SK-N-SH treated with all-trans-retinoic acid at 6 μM for 48 hours (cell line): ENCODE measurements at regions not wholly inside any gene's neighbourhood (a gene's known extent, or its start where the extent isn't known, plus 50 kb on each side); places are given as distances from the start of the nearest gene placed in this dataset.
"Not testable (repeated sequence)": the region's sequence is repeated elsewhere in the genome, so short reads cannot be mapped to it uniquely, and the experiment has no call there.

Experiments
- ATAC-seq: fragments of 200-7000 bp; cut with Tn5 transposase; 3 replicates; pipeline ENCODE4 v1.9.1; 2020; ENCODE audit warnings: mild to moderate bottlenecking, moderate library complexity
- ARNTL ChIP-seq: fragments of 450-650 bp; formaldehyde crosslinking; IDR thresholded peaks from 2 replicates; pipeline ENCODE4 v1.5.0; 2020; ENCODE audit warnings: low read depth, mild to moderate bottlenecking, moderate library complexity, borderline replicate concordance
- BACH2 ChIP-seq: fragments of 250-450 bp; sonication (Bioruptor Pico); IDR thresholded peaks from 2 replicates; pipeline ENCODE4 v1.9.0; 2021; ENCODE audit warnings: mild to moderate bottlenecking, borderline replicate concordance
- CREB5 ChIP-seq: fragments of 250-450 bp; sonication (Bioruptor Pico); IDR thresholded peaks from 2 replicates; pipeline ENCODE4 v1.5.1; 2020; ENCODE audit warnings: low read depth, mild to moderate bottlenecking, moderate library complexity
- GLIS3 ChIP-seq: fragments of 250-450 bp; sonication (Bioruptor Pico); IDR thresholded peaks from 2 replicates; pipeline ENCODE4 v1.5.0; 2020; ENCODE audit warnings: mild to moderate bottlenecking, moderate library complexity
- PATZ1 ChIP-seq: fragments of 250-450 bp; sonication (Bioruptor Pico); IDR thresholded peaks from 2 replicates; pipeline ENCODE4 v1.8.0; 2020; ENCODE audit warnings: mild to moderate bottlenecking, moderate library complexity, borderline replicate concordance
- POU6F1 ChIP-seq: fragments of 250-450 bp; sonication (Bioruptor Pico); IDR thresholded peaks from 2 replicates; pipeline ENCODE4 v1.8.0; 2021; ENCODE audit warnings: low read depth, mild to moderate bottlenecking, moderate library complexity, borderline replicate concordance
- PPARA ChIP-seq: fragments of 250-450 bp; sonication (Bioruptor Pico); IDR thresholded peaks from 2 replicates; pipeline ENCODE4 v1.5.0; 2020; ENCODE audit warnings: mild to moderate bottlenecking, borderline replicate concordance
- SNAI2 ChIP-seq: fragments of 250-450 bp; sonication (Bioruptor Pico); IDR thresholded peaks from 2 replicates; pipeline ENCODE4 v1.5.0; 2020; ENCODE audit warnings: mild to moderate bottlenecking, moderate library complexity
- TCF4 ChIP-seq: fragments of 250-450 bp; sonication (Bioruptor Pico); IDR thresholded peaks from 2 replicates; pipeline ENCODE4 v1.8.0; 2021; ENCODE audit warnings: mild to moderate bottlenecking, moderate library complexity, borderline replicate concordance
- TOX ChIP-seq: fragments of 250-450 bp; sonication (Bioruptor Pico); IDR thresholded peaks from 2 replicates; pipeline ENCODE4 v1.8.0; 2021; ENCODE audit warnings: mild to moderate bottlenecking, moderate library complexity, borderline replicate concordance
- TSHZ2 ChIP-seq: fragments of 250-450 bp; sonication (Bioruptor Pico); IDR thresholded peaks from 2 replicates; pipeline ENCODE4 v1.5.0; 2020; ENCODE audit warnings: mild to moderate bottlenecking, moderate library complexity
- ZC3H10 ChIP-seq: fragments of 250-450 bp; sonication (Bioruptor Pico); IDR thresholded peaks from 2 replicates; pipeline ENCODE4 v1.5.1; 2021; ENCODE audit warnings: mild to moderate bottlenecking, moderate library complexity
- ZFP30 ChIP-seq: fragments of 450-650 bp; formaldehyde crosslinking; IDR thresholded peaks from 2 replicates; pipeline ENCODE4 v1.5.0; 2022; ENCODE audit warnings: mild to moderate bottlenecking, moderate library complexity
- ZNF565 ChIP-seq: fragments of 450-650 bp; formaldehyde crosslinking; conservative IDR thresholded peaks from 2 replicates; pipeline ENCODE4 v1.5.0; 2020; ENCODE audit warnings: low read depth, mild to moderate bottlenecking, moderate library complexity

GRCh38 chr16:80894091-80894490 lies 89.7 kb upstream of the CDYL2 start (continued):
- TF ChIP-seq PATZ1 (CRISPR knock-in tag) = no peak
- TF ChIP-seq PPARA (CRISPR knock-in tag) = no peak
- no peak for TF ChIP-seq POU6F1 (CRISPR knock-in tag)
- no peak for TF ChIP-seq ARNTL (CRISPR knock-in tag)

GRCh38 chr16:80893686-80894085 lies 89.3 kb upstream of the CDYL2 start:
- no peak for ATAC-seq
- TF ChIP-seq POU6F1 (CRISPR knock-in tag) = no peak
- no peak for TF ChIP-seq TCF4 (CRISPR knock-in tag)
- no peak for TF ChIP-seq BACH2
- no peak for TF ChIP-seq TSHZ2 (CRISPR knock-in tag)
- no peak for TF ChIP-seq ZNF565 (CRISPR knock-in tag)
- TF ChIP-seq TOX (CRISPR knock-in tag) = no peak
- no peak for TF ChIP-seq ARNTL (CRISPR knock-in tag)
- no peak for TF ChIP-seq SNAI2
- no peak for TF ChIP-seq GLIS3 (CRISPR knock-in tag)

GRCh38 chr16:80892395-80892794 lies 88.0 kb upstream of the CDYL2 start:
- not testable (repeated sequence) for ATAC-seq

- no peak for TF ChIP-seq TSHZ2 (CRISPR knock-in tag)
- TF ChIP-seq, all 23 proteins: peak for 0
- ATAC-seq = no peak
Observed at GRCh38 chr16:80889779-80890359, 85.5 kb upstream of the CDYL2 start.

GRCh38 chr16:80887062-80887461 lies 82.7 kb upstream of the CDYL2 start:
- TF ChIP-seq ZFP30 (CRISPR knock-in tag) (no peak), CREB5 (CRISPR knock-in tag) (no peak), ZNF565 (CRISPR knock-in tag) (no peak), ZC3H10 (CRISPR knock-in tag) (no peak)
- ATAC-seq = no peak
